Stimulated activated CD8-positive, alpha-beta memory T cell treated with anti-CD3 and anti-CD28 coated beads, Interleukin-15, amount 100 ng/mL, for 48 hours (primary cell): ENCODE measurements at regions not wholly inside any gene's neighbourhood (a gene's known extent, or its start where the extent isn't known, plus 50 kb on each side); places are given as distances from the start of the nearest gene placed in this dataset.

Experiments
- DNase-seq, 2 donors: peaks; one replicate each; pipeline ENCODE4 v3.0.0-alpha.2; 2020; ENCODE audit warnings: low read depth in 2 of 2

GRCh38 chr2:204228169-204228886 is 291.8 kb downstream of the ICOS start:
- no peak for DNase-seq

- DNase-seq = no peak
Measured at GRCh38 chr2:204234248-204234647, 297.7 kb downstream of the ICOS start.

GRCh38 chr2:204234879-204235278 is 298.3 kb downstream of the ICOS start:
- no peak for DNase-seq

GRCh38 chr2:204237416-204237815 is 300.9 kb downstream of the ICOS start:
- DNase-seq = no peak

- no peak for DNase-seq
Measured at GRCh38 chr2:204239411-204240165, 303.0 kb downstream of the ICOS start.

- no peak for DNase-seq
Measured at GRCh38 chr2:204240961-204241360, 304.3 kb upstream of the PARD3B start.

- DNase-seq = no peak
Measured at GRCh38 chr2:204249437-204249836, 295.8 kb upstream of the PARD3B start.

- no peak for DNase-seq
Measured at GRCh38 chr2:204250692-204251091, 294.6 kb upstream of the PARD3B start.

- no peak for DNase-seq
Measured at GRCh38 chr2:204251158-204251997, 293.9 kb upstream of the PARD3B start.

- no peak for DNase-seq
Measured at GRCh38 chr2:204251998-204252376, 293.3 kb upstream of the PARD3B start.

- no peak for DNase-seq
Measured at GRCh38 chr2:204255071-204255470, 290.2 kb upstream of the PARD3B start.

GRCh38 chr2:204255526-204255925 is 289.7 kb upstream of the PARD3B start:
- DNase-seq = no peak

GRCh38 chr2:204257781-204258180 is 287.5 kb upstream of the PARD3B start:
- no peak for DNase-seq

- DNase-seq = no peak
Measured at GRCh38 chr2:204258890-204259289, 286.4 kb upstream of the PARD3B start.

- no peak for DNase-seq
Measured at GRCh38 chr2:204260162-204260877, 285.0 kb upstream of the PARD3B start.

GRCh38 chr2:204260901-204261300 is 284.4 kb upstream of the PARD3B start:
- no peak for DNase-seq

- no peak for DNase-seq
Measured at GRCh38 chr2:204261846-204262245, 283.4 kb upstream of the PARD3B start.

- no peak for DNase-seq
Measured at GRCh38 chr2:204264085-204264553, 281.2 kb upstream of the PARD3B start.

- no peak for DNase-seq
Measured at GRCh38 chr2:204264621-204265140, 280.6 kb upstream of the PARD3B start.

GRCh38 chr2:204265681-204266181 is 279.5 kb upstream of the PARD3B start:
- DNase-seq = no peak

- DNase-seq = no peak
Measured at GRCh38 chr2:204268458-204268857, 276.8 kb upstream of the PARD3B start.
